MM.1S (cell line): ENCODE measurements at regions not wholly inside any gene's neighbourhood (a gene's known extent, or its start where the extent isn't known, plus 50 kb on each side); places are given as distances from the start of the nearest gene placed in this dataset.

Source experiments
- DNase-seq: peaks from one replicate; pipeline ENCODE4 v3.0.0-alpha.2; 2015
- H2AFZ ChIP-seq: fragments of 300-600 bp; sonication (generic); 2 replicates; pipeline ENCODE4 v1.6.0; 2016; ENCODE audit warnings: antibody characterized with exemption, low read length
- H3F3A ChIP-seq: fragments of 300-600 bp; sonication (generic); 2 replicates; pipeline ENCODE4 v1.6.1; 2016; ENCODE audit warnings: mild to moderate bottlenecking, antibody characterized with exemption, low read length, moderate library complexity, mixed read lengths; ENCODE audit not compliant: insufficient read depth
- H3K27ac ChIP-seq: fragments of 300-600 bp; sonication (generic); 2 replicates; pipeline ENCODE4 v1.5.1; 2016; ENCODE audit warnings: mild to moderate bottlenecking, low read length
- H3K27me3 ChIP-seq: fragments of 300-600 bp; sonication (generic); replicated peaks from 2 replicates; pipeline ENCODE4 v1.6.0; 2016; ENCODE audit warnings: low read length; ENCODE audit not compliant: insufficient read depth
- H3K36me3 ChIP-seq: fragments of 300-600 bp; sonication (generic); replicated peaks from 2 replicates; pipeline ENCODE4 v1.6.1; 2016; ENCODE audit warnings: mild to moderate bottlenecking, low read length, mixed read lengths; ENCODE audit not compliant: insufficient read depth
- H3K4me1 ChIP-seq: fragments of 300-600 bp; sonication (generic); 2 replicates; pipeline ENCODE4 v1.6.1; 2016; ENCODE audit warnings: low read length, mixed read lengths
- H3K4me2 ChIP-seq: fragments of 300-600 bp; sonication (generic); 2 replicates; pipeline ENCODE4 v1.6.0; 2016; ENCODE audit warnings: low read depth, low read length
- H3K4me3 ChIP-seq: fragments of 300-600 bp; sonication (generic); 2 replicates; pipeline ENCODE4 v1.5.1; 2016; ENCODE audit warnings: low read length, mixed read lengths
- H3K79me2 ChIP-seq: fragments of 300-600 bp; sonication (generic); 2 replicates; pipeline ENCODE4 v1.6.1; 2016; ENCODE audit warnings: mixed run types, low read length, mixed read lengths
- H3K9ac ChIP-seq: fragments of 300-600 bp; sonication (generic); 2 replicates; pipeline ENCODE4 v1.6.1; 2016; ENCODE audit warnings: low read length, mixed read lengths
- H3K9me2 ChIP-seq: fragments of 300-600 bp; sonication (generic); replicated peaks from 2 replicates; pipeline ENCODE4 v1.6.1; 2016; ENCODE audit warnings: mild to moderate bottlenecking, low read length, mixed read lengths; ENCODE audit not compliant: insufficient read depth
- H3K9me3 ChIP-seq: fragments of 300-600 bp; sonication (generic); replicated peaks from 2 replicates; pipeline ENCODE4 v1.6.1; 2016; ENCODE audit warnings: mild to moderate bottlenecking, low read length, mixed read lengths; ENCODE audit not compliant: insufficient read depth
- H4K20me1 ChIP-seq: fragments of 300-600 bp; sonication (generic); 2 replicates; pipeline ENCODE4 v1.6.1; 2016; ENCODE audit warnings: mild to moderate bottlenecking, low read length, moderate library complexity, mixed read lengths; ENCODE audit not compliant: insufficient read depth
- EZH2 ChIP-seq: fragments of 300-600 bp; sonication (generic); optimal IDR thresholded peaks from 2 replicates; pipeline ENCODE3; 2017; ENCODE audit warnings: low read depth, mild to moderate bottlenecking, antibody characterized with exemption, low read length, mixed read lengths
- EZH2phosphoT487 ChIP-seq: fragments of 300-600 bp; sonication (generic); IDR thresholded peaks from 2 replicates; pipeline ENCODE4 v1.6.1; 2018; ENCODE audit warnings: antibody characterized with exemption, low read length
- TF ChIP-seq, protein P1 (sequence below): fragments of 300-600 bp; sonication (generic); IDR thresholded peaks from 2 replicates; pipeline ENCODE4 v1.5.1; 2016; ENCODE audit warnings: antibody characterized with exemption, low read length, mixed read lengths

DNA sequence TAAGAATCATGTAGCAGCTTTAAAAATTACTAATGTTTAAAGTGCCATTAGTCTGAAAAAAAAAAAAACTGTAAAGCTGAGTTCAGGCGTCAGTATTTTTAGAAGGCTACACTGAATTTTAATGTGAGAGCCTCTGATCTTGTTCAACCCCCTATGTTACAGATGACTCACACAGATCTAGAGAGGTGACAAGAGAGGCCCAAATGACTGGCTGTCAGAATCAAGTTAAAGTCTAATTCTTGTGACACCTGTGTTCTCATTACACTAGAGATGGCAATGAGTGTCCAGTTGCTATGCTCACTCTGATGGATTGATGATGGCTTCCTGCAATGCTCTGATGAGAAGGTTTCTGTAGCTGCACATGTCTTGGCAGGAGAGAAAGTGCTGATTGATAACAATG lies 203.5 kb upstream of the OBI1 start:
- no peaks in the 10 kb centered on the region for H3F3A ChIP-seq
- H3K9ac ChIP-seq: no peak overlapping the region
- H3K9me3 ChIP-seq: no peaks in the 10 kb centered on the region
- H3K4me3 ChIP-seq: no peak overlapping the region
- no peaks in the 10 kb centered on the region for H4K20me1 ChIP-seq
- no peaks in the 10 kb centered on the region for H3K36me3 ChIP-seq
- no peak overlapping the region for H3K4me2 ChIP-seq
- H3K27me3 ChIP-seq: no peaks in the 10 kb centered on the region
- H3K4me1 ChIP-seq: no peaks in the 10 kb centered on the region
- no peak overlapping the region for H2AFZ ChIP-seq
- no peaks in the 10 kb centered on the region for H3K79me2 ChIP-seq
- no peak overlapping the region for H3K27ac ChIP-seq
- DNase-seq: no peak
- no peaks in the 10 kb centered on the region for H3K9me2 ChIP-seq
- no peak for TF ChIP-seq EZH2
- no peak for TF ChIP-seq EZH2phosphoT487
- TF ChIP-seq, protein P1, sequence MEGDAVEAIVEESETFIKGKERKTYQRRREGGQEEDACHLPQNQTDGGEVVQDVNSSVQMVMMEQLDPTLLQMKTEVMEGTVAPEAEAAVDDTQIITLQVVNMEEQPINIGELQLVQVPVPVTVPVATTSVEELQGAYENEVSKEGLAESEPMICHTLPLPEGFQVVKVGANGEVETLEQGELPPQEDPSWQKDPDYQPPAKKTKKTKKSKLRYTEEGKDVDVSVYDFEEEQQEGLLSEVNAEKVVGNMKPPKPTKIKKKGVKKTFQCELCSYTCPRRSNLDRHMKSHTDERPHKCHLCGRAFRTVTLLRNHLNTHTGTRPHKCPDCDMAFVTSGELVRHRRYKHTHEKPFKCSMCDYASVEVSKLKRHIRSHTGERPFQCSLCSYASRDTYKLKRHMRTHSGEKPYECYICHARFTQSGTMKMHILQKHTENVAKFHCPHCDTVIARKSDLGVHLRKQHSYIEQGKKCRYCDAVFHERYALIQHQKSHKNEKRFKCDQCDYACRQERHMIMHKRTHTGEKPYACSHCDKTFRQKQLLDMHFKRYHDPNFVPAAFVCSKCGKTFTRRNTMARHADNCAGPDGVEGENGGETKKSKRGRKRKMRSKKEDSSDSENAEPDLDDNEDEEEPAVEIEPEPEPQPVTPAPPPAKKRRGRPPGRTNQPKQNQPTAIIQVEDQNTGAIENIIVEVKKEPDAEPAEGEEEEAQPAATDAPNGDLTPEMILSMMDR: no peak

DNA sequence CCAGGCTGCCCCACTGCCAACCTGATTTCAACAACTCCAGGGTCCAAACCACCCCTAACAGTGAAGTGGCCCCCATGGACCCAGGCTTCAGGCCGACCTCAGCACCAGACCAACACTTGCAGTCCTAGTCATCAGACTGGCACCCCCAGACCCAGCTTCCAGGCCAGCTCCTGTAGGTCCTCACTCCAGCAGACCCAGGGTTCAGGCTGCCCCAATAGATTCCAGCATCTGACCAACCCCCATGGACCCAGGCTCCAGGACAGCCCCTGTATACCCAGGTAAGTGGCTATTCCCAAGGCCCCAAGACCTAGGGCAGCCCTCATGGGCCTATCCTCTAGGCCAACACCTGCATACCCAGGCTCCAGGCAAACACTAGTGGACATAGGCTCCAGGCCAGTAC lies 193.8 kb upstream of the OBI1 start:
- Histone ChIP-seq H3K9ac (no peak overlapping the region), H2AFZ (no peak overlapping the region), H3F3A (no peaks in the 10 kb centered on the region), H3K79me2 (no peaks in the 10 kb centered on the region), H3K9me3 (no peaks in the 10 kb centered on the region), H3K4me1 (no peaks in the 10 kb centered on the region), H3K27ac (no peak overlapping the region), H3K4me3 (no peak overlapping the region), H3K9me2 (no peaks in the 10 kb centered on the region), H4K20me1 (no peaks in the 10 kb centered on the region; the same call in 1 of the 2 replicates), H3K36me3 (no peaks in the 10 kb centered on the region), H3K27me3 (no peaks in the 10 kb centered on the region), H3K4me2 (no peak overlapping the region)
- DNase-seq: no peak
- no peak for TF ChIP-seq EZH2
- TF ChIP-seq, protein P1: no peak
- no peak for TF ChIP-seq EZH2phosphoT487

DNA sequence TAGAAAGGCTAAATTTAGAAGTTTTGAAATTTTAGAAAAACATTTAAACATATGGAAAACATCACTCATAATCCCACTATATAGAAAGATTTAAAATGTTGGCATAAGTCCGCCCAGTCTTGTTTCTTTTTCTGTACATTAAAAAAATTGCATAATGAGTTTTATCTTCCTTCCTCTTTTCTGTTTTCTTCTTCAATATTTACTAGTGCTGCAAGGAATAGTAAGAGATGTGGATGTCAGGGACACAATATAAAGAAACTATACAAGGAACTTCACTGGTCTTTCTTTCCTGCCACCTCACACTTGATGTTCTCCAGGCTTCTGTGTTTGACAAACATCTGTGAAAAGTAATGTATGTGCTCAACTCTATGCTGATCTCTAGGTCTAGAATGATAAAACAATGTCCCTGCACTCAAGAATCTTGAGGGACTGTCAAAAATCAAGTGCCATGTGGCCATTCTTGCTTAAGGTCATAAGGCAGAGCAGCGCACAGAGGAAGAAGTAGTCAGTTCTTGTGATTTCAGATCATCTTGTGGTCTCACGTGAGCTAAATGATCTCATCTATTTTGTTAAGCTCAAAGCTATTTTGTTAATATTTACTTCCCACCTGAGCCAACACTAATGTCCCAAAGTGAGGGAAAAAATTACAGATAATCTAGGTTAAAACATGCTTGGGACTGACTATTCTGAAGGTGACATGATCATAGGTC lies 186.9 kb upstream of the OBI1 start:
- TF ChIP-seq EZH2 (no peak), EZH2phosphoT487 (no peak)
- TF ChIP-seq, protein P1: no peak
- Histone ChIP-seq H3K4me1 (no peaks in the 10 kb centered on the region), H3K27me3 (no peaks in the 10 kb centered on the region), H3K36me3 (no peaks in the 10 kb centered on the region), H3K9ac (no peak overlapping the region), H3K27ac (no peak overlapping the region), H3K9me3 (no peaks in the 10 kb centered on the region), H3K4me3 (no peak overlapping the region), H3K79me2 (no peaks in the 10 kb centered on the region), H3K9me2 (no peaks in the 10 kb centered on the region), H4K20me1 (no peaks in the 10 kb centered on the region), H3F3A (no peaks in the 10 kb centered on the region), H3K4me2 (no peak overlapping the region), H2AFZ (no peak overlapping the region)
- DNase-seq: no peak
